NCI-H146 (cell line): ENCODE measurements at regions not wholly inside any gene's neighbourhood (a gene's known extent, or its start where the extent isn't known, plus 50 kb on each side); places are given as distances from the start of the nearest gene placed in this dataset.

Experiments used
- DNase-seq: peaks from one replicate; lab custom pipeline; 2025; lab: John Stamatoyannopoulos, UW

- DNase-seq, result no peak
Observed at GRCh38 chrX:130974323-130974722, 71.3 kb upstream of the ENOX2 start.

DNA sequence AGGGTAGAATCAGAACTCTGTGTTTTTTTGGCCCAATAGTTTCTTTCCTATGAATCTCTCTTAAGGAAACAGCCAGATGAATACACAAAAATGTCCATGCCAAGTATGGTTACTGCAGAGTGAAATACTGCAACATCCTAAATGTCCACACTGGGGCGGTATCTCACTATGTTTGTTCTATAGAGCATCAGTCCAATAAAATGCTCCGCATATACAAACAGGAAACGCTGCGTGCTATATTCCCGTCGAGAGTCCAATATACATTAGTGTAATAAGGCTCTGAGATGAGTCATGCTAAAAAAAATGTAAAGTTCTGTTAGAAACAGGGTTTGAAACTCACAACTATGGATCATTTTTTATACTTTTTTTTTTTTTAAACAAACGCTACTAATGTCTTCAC, 72.9 kb upstream of the ENOX2 start:
- peak; percentile 46 for DNase-seq

- no peak for DNase-seq
Observed at GRCh38 chrX:130981836-130982235, 76.3 kb upstream of the ARHGAP36 start.

GRCh38 chrX:130984782-130985181, 73.4 kb upstream of the ARHGAP36 start:
- no peak for DNase-seq

GRCh38 chrX:130987241-130987640, 70.9 kb upstream of the ARHGAP36 start:
- DNase-seq, result no peak

- DNase-seq, result no peak
Observed at GRCh38 chrX:130990723-130991122, 67.4 kb upstream of the ARHGAP36 start.

GRCh38 chrX:130994671-130995070, 63.5 kb upstream of the ARHGAP36 start:
- no peak for DNase-seq

GRCh38 chrX:130995439-130995838, 62.7 kb upstream of the ARHGAP36 start:
- no peak for DNase-seq

- DNase-seq, result no peak
Observed at GRCh38 chrX:130997314-130997713, 60.8 kb upstream of the ARHGAP36 start.

GRCh38 chrX:130999360-130999759, 58.8 kb upstream of the ARHGAP36 start:
- no peak for DNase-seq
